ENCODE measurements at regions not wholly inside any gene's neighbourhood (a gene's known extent, or its start where the extent isn't known, plus 50 kb on each side); places are given as distances from the start of the nearest gene placed in this dataset.
A peak's percentile ranks its signal among the peaks of the same experiment; 100 is the strongest.

DNA sequence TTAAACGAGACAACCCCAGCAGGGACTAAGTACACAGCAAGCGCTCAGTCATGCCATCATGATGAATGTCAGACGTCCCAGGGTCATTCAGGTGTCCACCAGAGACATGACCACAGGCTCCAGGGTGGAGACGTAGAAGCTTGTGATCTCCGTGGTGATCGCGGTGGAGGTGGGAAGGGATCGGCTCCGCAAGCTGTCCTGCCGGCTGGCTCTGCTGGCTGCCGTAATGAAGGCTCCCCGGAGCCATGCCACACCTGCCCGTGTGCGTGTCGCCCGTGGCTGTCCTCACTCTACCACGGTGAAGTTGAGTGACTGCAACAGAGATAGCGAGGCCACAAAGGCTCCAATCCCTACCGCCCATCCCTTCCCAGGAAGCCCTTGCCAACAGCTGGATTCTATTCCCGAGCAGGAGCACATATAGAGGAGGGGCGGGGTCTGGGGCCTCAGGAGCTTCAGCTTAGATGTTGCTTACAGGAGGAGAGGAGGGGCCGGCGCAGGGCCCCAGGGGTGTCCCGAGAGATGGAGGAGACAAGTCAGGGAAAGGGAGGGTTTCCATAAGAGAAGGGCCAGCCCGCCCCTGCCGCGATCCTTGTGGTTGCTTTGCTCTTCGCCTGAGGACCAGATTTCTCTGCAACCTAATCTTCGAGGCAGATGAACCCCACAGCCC is 332.6 kb upstream of the SFSWAP start:
- no peaks in the 10 kb centered on the region for H3K36me3 ChIP-seq (ENCODE audit: insufficient read depth, low read length)

DNA sequence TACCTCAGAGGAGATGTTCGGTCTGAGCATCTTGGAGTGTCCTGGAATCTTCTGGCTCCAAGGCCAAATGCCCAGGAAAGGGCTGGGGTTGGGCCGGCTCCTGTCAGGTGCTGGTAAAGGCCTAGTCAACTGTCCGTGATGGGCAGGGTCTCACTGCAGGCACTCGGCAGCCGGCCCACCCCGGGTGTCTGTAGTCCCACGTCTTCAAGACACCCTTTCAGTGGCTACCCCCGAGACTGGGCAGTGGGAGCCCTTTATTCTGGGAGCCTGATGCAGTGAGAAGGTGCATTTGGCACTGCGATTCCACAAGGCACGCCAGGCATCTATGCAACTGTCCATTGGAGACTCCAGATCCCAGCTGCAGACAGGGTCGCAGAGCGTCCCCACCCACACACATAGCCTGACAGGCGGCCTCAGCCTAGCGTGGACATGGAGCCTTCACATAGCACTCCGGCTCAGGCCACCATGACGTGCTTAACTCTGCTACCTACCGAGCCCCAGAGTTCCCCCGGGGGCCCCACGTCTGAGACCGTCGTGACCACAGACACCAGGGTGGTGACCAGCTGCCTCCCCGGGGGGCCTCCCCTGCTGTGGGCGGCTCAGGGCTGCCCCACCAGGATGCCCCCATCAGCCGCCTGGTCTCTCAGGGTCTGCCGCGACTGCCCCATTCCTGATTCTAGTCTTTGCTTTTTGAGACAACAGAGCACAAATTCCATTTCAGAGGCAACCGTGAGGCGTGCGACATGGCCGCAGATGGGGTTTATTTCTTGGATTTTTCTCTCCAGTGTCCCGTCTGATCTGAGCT is 331.8 kb upstream of the SFSWAP start:
- Histone ChIP-seq H3K9me3 (ENCODE audit: control insufficient read depth, insufficient read depth, low read length) (no peaks in the 10 kb centered on the region), H3K4me1 (ENCODE audit: insufficient read depth, low read length) (peaks cover 4% of the 10 kb centered on the region; the same call in 1 of the 2 replicates), H3K36me3 (ENCODE audit: insufficient read depth, low read length) (no peaks in the 10 kb centered on the region), H3K9ac (ENCODE audit: low read depth, low read length) (no peak overlapping the region)

More for the DNA sequence above, 332.6 kb upstream of the SFSWAP start:
- H3K9ac ChIP-seq (ENCODE audit: low read depth, low read length), result no peak overlapping the region
- no peaks in the 10 kb centered on the region for H3K9me3 ChIP-seq (ENCODE audit: control insufficient read depth, insufficient read depth, low read length)
- peaks cover 4% of the 10 kb centered on the region; the same call in 1 of the 2 replicates for H3K4me1 ChIP-seq (ENCODE audit: insufficient read depth, low read length)

DNA sequence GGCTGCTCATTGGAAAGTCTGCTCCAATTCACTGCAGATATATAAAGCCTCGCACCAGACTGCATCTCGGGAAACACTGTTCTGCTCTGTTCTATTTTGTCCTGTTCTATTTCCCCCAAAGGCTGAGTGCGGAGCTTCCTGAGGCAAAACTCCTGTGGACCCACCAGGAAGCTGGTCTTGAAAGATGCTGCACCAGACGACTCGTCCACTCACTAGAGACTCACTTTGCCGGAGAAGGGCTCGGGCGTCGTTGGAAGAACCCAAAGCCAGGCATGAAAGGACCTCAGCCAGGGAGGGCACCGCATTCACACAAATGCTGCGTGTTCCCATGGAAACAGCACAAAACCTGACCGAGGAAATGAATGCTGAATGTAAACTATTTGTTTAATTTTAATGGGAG is 331.2 kb upstream of the SFSWAP start:
- no peaks in the 10 kb centered on the region for H3K36me3 ChIP-seq (ENCODE audit: insufficient read depth, low read length)
- H3K9ac ChIP-seq (ENCODE audit: low read depth, low read length), result peak overlapping the region; percentile 42; the same call in 1 of the 2 replicates
- H3K4me1 ChIP-seq (ENCODE audit: insufficient read depth, low read length), result peaks cover 4% of the 10 kb centered on the region; the same call in 1 of the 2 replicates
- no peaks in the 10 kb centered on the region for H3K9me3 ChIP-seq (ENCODE audit: control insufficient read depth, insufficient read depth, low read length)

DNA sequence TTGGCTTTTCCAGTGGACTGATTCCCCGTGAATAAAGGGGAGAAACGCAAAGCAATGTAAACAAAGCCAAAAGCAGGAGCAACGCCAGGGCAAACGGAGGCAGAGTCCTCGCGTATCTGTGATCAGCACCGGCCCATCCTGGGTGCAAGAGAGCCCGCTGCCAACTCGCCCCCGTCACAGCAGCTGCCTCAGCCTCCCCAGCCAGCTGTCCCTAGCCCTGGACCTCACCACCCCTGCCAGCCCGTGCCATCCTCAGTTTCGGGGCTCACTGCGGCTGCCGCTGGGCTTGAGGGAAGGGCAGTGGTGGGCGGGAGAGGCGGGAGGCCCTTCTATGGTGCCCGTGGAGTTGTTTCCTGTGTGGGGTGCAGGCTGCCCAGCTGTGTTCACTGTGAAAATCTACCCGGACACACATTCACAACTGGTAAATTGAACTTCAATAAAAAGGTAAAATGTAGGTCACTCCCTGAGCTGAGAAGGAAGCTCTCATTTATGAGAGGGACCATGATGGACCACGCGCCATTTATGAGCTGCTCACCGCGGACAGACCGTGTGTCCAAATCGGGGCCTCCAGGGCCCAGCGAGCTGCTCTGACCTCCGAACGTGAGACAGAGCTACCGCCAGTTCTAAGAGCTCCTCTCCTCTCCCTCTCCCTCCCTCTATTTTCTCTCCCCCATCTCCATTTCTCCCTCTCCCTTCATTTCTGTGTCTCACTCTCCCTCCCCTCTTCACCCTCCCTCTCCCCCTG is 330.5 kb upstream of the SFSWAP start:
- H3K4me1 ChIP-seq (ENCODE audit: insufficient read depth, low read length), result peaks cover 4% of the 10 kb centered on the region; the same call in 1 of the 2 replicates
- H3K9ac ChIP-seq (ENCODE audit: low read depth, low read length), result peak overlapping the region; percentile 42; the same call in 1 of the 2 replicates
- no peaks in the 10 kb centered on the region for H3K9me3 ChIP-seq (ENCODE audit: control insufficient read depth, insufficient read depth, low read length)
- no peaks in the 10 kb centered on the region for H3K36me3 ChIP-seq (ENCODE audit: insufficient read depth, low read length)

GRCh38 chr12:131380965-131381705 is 329.8 kb upstream of the SFSWAP start:
- Histone ChIP-seq H3K9ac (ENCODE audit: low read depth, low read length) (peak overlapping the region; percentile 42; the same call in 1 of the 2 replicates), H3K4me1 (ENCODE audit: insufficient read depth, low read length) (peaks cover 4% of the 10 kb centered on the region; the same call in 1 of the 2 replicates), H3K9me3 (ENCODE audit: control insufficient read depth, insufficient read depth, low read length) (no peaks in the 10 kb centered on the region)

GRCh38 chr12:131381716-131382430 is 329.0 kb upstream of the SFSWAP start:
- Histone ChIP-seq H3K9me3 (ENCODE audit: control insufficient read depth, insufficient read depth, low read length) (no peaks in the 10 kb centered on the region), H3K36me3 (ENCODE audit: insufficient read depth, low read length) (no peaks in the 10 kb centered on the region), H3K4me1 (ENCODE audit: insufficient read depth, low read length) (peaks cover 4% of the 10 kb centered on the region; the same call in 1 of the 2 replicates), H3K9ac (ENCODE audit: low read depth, low read length) (peak overlapping the region; percentile 42; the same call in 1 of the 2 replicates)

More at GRCh38 chr12:131380965-131381705, 329.8 kb upstream of the SFSWAP start:
- H3K36me3 ChIP-seq (ENCODE audit: insufficient read depth, low read length), result no peaks in the 10 kb centered on the region

- Histone ChIP-seq H3K4me1 (ENCODE audit: insufficient read depth, low read length) (peaks cover 4% of the 10 kb centered on the region; the same call in 1 of the 2 replicates), H3K36me3 (ENCODE audit: insufficient read depth, low read length) (no peaks in the 10 kb centered on the region), H3K9ac (ENCODE audit: low read depth, low read length) (no peak overlapping the region), H3K9me3 (ENCODE audit: control insufficient read depth, insufficient read depth, low read length) (no peaks in the 10 kb centered on the region)
Observed at GRCh38 chr12:131383291-131383690, 327.6 kb upstream of the SFSWAP start.

DNA sequence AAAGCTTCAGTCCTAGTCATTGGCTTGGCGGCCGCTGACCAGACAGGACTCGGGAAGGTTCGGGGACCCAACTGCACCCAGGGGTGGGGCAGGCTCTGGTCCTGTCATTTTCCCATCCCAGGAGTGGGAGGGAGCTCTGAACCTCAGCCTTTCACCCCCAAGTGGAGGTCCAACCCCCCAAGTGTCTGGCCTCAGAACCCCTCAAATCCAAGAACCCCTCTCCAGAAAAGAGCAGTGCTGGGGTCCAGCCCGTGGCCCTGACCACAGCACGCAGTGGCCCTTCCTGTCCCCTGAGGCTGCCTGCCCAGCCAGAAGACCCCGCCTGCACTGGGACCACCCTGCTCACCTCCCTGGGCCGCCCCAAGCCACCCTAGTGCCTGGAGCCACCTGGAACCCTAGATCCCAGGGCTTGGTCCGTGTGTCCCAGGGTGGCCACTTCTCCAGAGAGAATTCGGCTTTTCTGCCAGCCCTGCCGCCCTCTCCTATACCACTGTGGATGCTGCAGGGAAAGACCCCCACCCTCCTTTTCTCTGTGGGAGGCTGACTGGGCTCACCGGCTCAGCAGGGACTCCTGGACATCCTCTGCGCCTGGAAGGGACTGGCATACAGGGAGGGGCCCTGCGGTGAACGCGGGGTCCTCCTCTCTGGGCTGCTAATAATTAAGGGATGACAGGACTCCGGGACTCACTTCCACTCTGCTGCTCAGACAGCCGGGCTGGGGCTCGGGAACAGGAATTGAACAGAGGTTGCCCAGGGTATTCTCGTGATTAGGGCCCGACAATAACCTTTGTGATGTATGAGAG is 326.9 kb upstream of the SFSWAP start:
- Histone ChIP-seq H3K9ac (ENCODE audit: low read depth, low read length) (no peak overlapping the region), H3K9me3 (ENCODE audit: control insufficient read depth, insufficient read depth, low read length) (no peaks in the 10 kb centered on the region), H3K4me1 (ENCODE audit: insufficient read depth, low read length) (peaks cover 4% of the 10 kb centered on the region; the same call in 1 of the 2 replicates), H3K36me3 (ENCODE audit: insufficient read depth, low read length) (no peaks in the 10 kb centered on the region)

DNA sequence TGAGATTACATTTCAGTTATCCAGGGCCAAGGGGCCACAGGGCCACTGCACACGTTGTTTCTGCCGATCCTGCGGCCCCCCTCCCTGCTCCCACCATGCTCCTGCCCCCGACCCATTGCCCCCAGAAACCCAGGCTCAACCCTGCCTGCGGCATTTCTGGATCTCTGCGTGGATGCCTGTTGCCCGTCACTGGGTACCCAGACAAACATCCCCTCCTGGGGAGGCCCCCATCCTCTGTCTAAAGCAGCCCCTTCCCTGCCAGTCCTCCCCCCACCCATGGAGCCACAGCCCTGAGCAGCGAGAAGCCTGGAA is 326.4 kb upstream of the SFSWAP start:
- Histone ChIP-seq H3K36me3 (ENCODE audit: insufficient read depth, low read length) (no peaks in the 10 kb centered on the region), H3K9ac (ENCODE audit: low read depth, low read length) (no peak overlapping the region), H3K9me3 (ENCODE audit: control insufficient read depth, insufficient read depth, low read length) (no peaks in the 10 kb centered on the region), H3K4me1 (ENCODE audit: insufficient read depth, low read length) (peaks cover 3% of the 10 kb centered on the region; the same call in 1 of the 2 replicates)

DNA sequence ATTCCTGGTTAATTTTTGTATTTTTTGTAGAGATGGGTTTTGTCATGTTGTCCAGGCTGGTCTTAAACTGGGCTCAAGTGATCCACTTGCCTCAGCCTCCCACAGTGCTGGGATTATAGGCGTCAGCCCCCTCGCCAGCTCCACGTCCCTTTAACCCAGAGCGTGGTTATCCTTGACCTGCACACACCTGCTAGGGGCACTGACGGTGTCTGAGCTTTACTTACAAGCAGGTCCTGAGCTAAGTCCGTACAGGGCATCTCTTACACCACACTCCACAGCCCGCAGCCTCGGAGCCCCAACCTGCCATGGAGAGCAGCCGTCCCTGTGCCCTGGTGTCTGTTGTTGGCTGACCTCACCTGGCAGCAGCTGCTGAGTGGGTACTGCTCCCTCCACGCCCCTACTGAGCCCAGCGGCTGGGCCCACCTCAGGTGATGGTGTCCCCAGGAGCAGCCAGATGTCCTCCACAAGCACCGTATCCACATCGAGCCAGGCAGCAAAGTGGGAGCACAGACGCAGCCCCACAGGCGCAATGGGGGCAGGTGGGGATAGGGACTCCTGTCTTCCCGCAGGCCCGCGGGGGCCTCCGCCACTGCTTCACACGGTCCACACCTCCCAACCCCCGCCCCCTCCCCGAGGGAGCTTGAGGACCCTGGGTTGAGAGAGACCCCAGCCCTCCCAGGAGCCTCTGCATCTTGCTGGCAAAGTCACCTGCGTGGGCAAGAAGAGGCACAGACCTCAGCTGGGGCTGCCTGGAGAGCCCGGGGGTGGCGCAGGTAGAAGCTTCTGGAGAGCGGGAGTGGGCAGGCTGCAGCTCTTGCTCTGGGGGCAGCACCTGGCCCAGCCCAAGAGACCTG is 325.4 kb upstream of the SFSWAP start:
- Histone ChIP-seq H3K4me1 (ENCODE audit: insufficient read depth, low read length) (no peaks in the 10 kb centered on the region; the same call in 1 of the 2 replicates), H3K9ac (ENCODE audit: low read depth, low read length) (no peak overlapping the region), H3K9me3 (ENCODE audit: control insufficient read depth, insufficient read depth, low read length) (no peaks in the 10 kb centered on the region), H3K36me3 (ENCODE audit: insufficient read depth, low read length) (no peaks in the 10 kb centered on the region)

DNA sequence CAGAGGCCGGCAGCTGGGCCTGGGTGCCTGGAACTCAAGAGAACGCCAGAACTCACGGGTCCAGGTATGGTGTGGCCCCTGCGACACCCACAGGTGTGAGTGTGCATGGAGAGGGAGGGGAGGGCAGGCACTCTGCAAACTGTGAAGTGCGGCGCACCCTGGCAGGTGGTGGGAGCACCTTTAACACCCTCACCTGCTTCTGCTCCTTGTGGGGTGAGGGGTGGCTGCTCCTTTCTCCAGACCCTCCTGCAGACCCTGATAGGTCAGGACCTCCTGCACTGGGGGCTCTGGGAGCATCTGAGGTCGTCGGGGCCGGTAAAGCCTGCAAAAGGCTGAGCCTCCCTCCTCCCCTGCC is 324.7 kb upstream of the SFSWAP start:
- H3K9me3 ChIP-seq (ENCODE audit: control insufficient read depth, insufficient read depth, low read length), result no peaks in the 10 kb centered on the region
- H3K4me1 ChIP-seq (ENCODE audit: insufficient read depth, low read length), result no peaks in the 10 kb centered on the region; the same call in 1 of the 2 replicates
- no peaks in the 10 kb centered on the region for H3K36me3 ChIP-seq (ENCODE audit: insufficient read depth, low read length)

GRCh38 chr12:131386781-131387180 is 324.1 kb upstream of the SFSWAP start:
- Histone ChIP-seq H3K36me3 (ENCODE audit: insufficient read depth, low read length) (no peaks in the 10 kb centered on the region), H3K9me3 (ENCODE audit: control insufficient read depth, insufficient read depth, low read length) (no peaks in the 10 kb centered on the region), H3K9ac (ENCODE audit: low read depth, low read length) (no peak overlapping the region), H3K4me1 (ENCODE audit: insufficient read depth, low read length) (no peaks in the 10 kb centered on the region; the same call in 1 of the 2 replicates)

More for the DNA sequence above, 324.7 kb upstream of the SFSWAP start:
- no peak overlapping the region for H3K9ac ChIP-seq (ENCODE audit: low read depth, low read length)

Measured in ES-I3 (cell line).